ENCODE measurements at regions not wholly inside any gene's neighbourhood (a gene's known extent, or its start where the extent isn't known, plus 50 kb on each side); places are given as distances from the start of the nearest gene placed in this dataset.

DNA sequence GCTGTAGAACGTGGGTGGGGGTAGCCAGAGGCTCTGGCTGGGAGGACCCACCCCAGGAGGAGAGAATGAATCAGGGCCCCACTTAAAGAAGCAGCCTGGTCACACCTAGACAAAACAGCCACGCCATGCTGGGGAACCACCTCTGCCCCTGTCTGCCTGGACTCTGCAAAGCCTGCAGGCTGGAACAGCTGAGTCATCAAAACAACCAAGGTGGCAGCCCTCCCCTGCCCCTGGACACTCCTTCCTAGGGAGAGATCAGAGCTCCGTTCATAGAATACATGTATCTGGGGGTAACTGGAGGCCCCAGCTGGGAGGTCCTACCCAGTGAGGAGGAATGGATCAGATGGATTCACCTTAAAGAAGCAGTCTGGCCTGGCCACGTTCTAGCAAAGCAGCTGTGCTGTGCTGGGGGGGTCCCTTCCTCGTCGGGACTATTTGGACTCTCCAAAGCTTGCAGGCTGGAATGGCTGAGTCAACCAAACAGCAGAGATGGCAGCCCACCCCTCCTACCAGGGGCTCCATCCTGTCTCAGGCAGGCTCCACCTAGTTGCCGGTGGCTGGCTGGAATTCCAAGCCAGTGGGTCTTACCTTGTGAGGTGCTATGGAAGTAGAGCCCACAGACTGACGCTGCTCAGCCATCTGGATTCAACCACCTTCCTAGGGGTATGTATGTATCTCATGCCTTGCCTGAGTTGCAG, 50.5 kb upstream of the NT5C1B start:
- no peak for DNase-seq

All from SW 1271 (cell line).